ENCODE measurements at regions not wholly inside any gene's neighbourhood (a gene's known extent, or its start where the extent isn't known, plus 50 kb on each side); places are given as distances from the start of the nearest gene placed in this dataset.

DNA sequence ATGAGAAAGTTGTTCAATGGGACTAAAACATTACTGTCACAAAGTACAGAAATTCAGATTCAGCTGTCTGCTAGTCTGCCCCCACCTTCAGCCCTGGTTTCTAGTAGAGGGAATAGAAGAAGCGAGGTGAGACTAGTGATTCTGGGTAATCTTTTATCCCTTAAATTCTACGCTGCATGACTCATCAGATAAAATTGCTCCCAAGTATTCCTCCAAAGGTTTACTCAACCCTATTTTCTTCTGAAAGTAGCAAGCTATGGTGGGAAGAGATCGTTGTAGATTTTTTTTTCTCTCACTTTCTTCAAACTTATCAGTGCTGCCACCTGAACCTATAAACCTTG, 318.9 kb upstream of the RIOK2 start:
- TF ChIP-seq, protein P1, sequence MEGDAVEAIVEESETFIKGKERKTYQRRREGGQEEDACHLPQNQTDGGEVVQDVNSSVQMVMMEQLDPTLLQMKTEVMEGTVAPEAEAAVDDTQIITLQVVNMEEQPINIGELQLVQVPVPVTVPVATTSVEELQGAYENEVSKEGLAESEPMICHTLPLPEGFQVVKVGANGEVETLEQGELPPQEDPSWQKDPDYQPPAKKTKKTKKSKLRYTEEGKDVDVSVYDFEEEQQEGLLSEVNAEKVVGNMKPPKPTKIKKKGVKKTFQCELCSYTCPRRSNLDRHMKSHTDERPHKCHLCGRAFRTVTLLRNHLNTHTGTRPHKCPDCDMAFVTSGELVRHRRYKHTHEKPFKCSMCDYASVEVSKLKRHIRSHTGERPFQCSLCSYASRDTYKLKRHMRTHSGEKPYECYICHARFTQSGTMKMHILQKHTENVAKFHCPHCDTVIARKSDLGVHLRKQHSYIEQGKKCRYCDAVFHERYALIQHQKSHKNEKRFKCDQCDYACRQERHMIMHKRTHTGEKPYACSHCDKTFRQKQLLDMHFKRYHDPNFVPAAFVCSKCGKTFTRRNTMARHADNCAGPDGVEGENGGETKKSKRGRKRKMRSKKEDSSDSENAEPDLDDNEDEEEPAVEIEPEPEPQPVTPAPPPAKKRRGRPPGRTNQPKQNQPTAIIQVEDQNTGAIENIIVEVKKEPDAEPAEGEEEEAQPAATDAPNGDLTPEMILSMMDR (IDR thresholded peaks at IDR 0.05; ENCODE audit: low read depth, low read length, missing input control) = no peak
- TF ChIP-seq EGR1 (IDR thresholded peaks at IDR 0.05; ENCODE audit: low read depth in 2 of 2) = no peak
- TF ChIP-seq, protein P2, sequence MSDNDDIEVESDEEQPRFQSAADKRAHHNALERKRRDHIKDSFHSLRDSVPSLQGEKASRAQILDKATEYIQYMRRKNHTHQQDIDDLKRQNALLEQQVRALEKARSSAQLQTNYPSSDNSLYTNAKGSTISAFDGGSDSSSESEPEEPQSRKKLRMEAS (IDR thresholded peaks at IDR 0.05) = no peak
- TF ChIP-seq, protein P3, sequence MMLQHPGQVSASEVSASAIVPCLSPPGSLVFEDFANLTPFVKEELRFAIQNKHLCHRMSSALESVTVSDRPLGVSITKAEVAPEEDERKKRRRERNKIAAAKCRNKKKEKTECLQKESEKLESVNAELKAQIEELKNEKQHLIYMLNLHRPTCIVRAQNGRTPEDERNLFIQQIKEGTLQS (IDR thresholded peaks at IDR 0.05) = no peak
- no peak for TF ChIP-seq TAF1 (conservative IDR thresholded peaks at IDR 0.05)
- TF ChIP-seq RAD21 (IDR thresholded peaks at IDR 0.05) = no peak
- TF ChIP-seq, protein P4, sequence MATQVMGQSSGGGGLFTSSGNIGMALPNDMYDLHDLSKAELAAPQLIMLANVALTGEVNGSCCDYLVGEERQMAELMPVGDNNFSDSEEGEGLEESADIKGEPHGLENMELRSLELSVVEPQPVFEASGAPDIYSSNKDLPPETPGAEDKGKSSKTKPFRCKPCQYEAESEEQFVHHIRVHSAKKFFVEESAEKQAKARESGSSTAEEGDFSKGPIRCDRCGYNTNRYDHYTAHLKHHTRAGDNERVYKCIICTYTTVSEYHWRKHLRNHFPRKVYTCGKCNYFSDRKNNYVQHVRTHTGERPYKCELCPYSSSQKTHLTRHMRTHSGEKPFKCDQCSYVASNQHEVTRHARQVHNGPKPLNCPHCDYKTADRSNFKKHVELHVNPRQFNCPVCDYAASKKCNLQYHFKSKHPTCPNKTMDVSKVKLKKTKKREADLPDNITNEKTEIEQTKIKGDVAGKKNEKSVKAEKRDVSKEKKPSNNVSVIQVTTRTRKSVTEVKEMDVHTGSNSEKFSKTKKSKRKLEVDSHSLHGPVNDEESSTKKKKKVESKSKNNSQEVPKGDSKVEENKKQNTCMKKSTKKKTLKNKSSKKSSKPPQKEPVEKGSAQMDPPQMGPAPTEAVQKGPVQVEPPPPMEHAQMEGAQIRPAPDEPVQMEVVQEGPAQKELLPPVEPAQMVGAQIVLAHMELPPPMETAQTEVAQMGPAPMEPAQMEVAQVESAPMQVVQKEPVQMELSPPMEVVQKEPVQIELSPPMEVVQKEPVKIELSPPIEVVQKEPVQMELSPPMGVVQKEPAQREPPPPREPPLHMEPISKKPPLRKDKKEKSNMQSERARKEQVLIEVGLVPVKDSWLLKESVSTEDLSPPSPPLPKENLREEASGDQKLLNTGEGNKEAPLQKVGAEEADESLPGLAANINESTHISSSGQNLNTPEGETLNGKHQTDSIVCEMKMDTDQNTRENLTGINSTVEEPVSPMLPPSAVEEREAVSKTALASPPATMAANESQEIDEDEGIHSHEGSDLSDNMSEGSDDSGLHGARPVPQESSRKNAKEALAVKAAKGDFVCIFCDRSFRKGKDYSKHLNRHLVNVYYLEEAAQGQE (IDR thresholded peaks at IDR 0.05) = no peak
- no peak for TF ChIP-seq YY1 (IDR thresholded peaks at IDR 0.05)

Measured in liver (tissue), 3 donors.